Neuronal stem cell (in vitro differentiated cells): ENCODE measurements at regions not wholly inside any gene's neighbourhood (a gene's known extent, or its start where the extent isn't known, plus 50 kb on each side); places are given as distances from the start of the nearest gene placed in this dataset.

Experiments used
- DNase-seq: peaks from one replicate; pipeline ENCODE4 v3.0.0-alpha.2; 2013; ENCODE audit warnings: low spot score
- H2AFZ ChIP-seq: one replicate; pipeline ENCODE4 v1.6.1; 2013; ENCODE audit warnings: mild to moderate bottlenecking, low read length, inconsistent platforms
- H2AK5ac ChIP-seq: 2 replicates; pipeline ENCODE4 v1.6.1; 2013; ENCODE audit warnings: low read depth, mild to moderate bottlenecking, inconsistent platforms, low read length, moderate library complexity, mixed read lengths
- H2BK120ac ChIP-seq: 2 replicates; pipeline ENCODE4 v1.6.1; 2013; ENCODE audit warnings: low read depth, mild to moderate bottlenecking, inconsistent platforms, low read length, moderate library complexity, mixed read lengths
- H2BK12ac ChIP-seq: one replicate; pipeline ENCODE4 v1.6.1; 2013; ENCODE audit warnings: low read length, inconsistent platforms
- H2BK15ac ChIP-seq: 2 replicates; pipeline ENCODE4 v1.6.1; 2013; ENCODE audit warnings: mild to moderate bottlenecking, low read length, inconsistent platforms, mixed read lengths
- H2BK5ac ChIP-seq: one replicate; pipeline ENCODE4 v1.6.1; 2013; ENCODE audit warnings: inconsistent platforms, mild to moderate bottlenecking, low read length, moderate library complexity
- H3K14ac ChIP-seq: one replicate; pipeline ENCODE4 v1.6.1; 2013; ENCODE audit warnings: low read length, inconsistent platforms
- H3K18ac ChIP-seq: 2 replicates; pipeline ENCODE4 v1.6.1; 2013; ENCODE audit warnings: low read length, inconsistent platforms
- H3K23ac ChIP-seq: 2 replicates; pipeline ENCODE4 v1.6.1; 2013; ENCODE audit warnings: low read depth, mild to moderate bottlenecking, mixed read lengths, low read length, inconsistent platforms; ENCODE audit not compliant: poor library complexity
- H3K27ac ChIP-seq: replicated peaks from 3 replicates; pipeline ENCODE4 v1.5.1; 2013; ENCODE audit warnings: low read length, inconsistent platforms
- H3K27me3 ChIP-seq, 3 experiments: 2 replicates each; pipeline ENCODE4 v1.6.1; 2013; ENCODE audit warnings: low read length in 3 of 3, mild to moderate bottlenecking in 2 of 3, inconsistent platforms in 1 of 3, low read depth in 1 of 3, mixed read lengths in 1 of 3, moderate library complexity in 1 of 3; ENCODE audit not compliant: control insufficient read depth in 3 of 3, insufficient read depth in 3 of 3
- H3K36me3 ChIP-seq, 2 donors: replicated peaks in 1 of 2; 2 replicates each; pipeline ENCODE4 v1.6.1; 2013; ENCODE audit warnings: low read length in 2 of 2; ENCODE audit not compliant: control insufficient read depth in 2 of 2, insufficient read depth in 2 of 2
- H3K4ac ChIP-seq: 2 replicates; pipeline ENCODE4 v1.6.1; 2013; ENCODE audit warnings: inconsistent platforms, mild to moderate bottlenecking, low read length, moderate library complexity
- H3K4me1 ChIP-seq, 2 donors: 1 replicate in 1 of 2; 2 replicates in 1 of 2; pipeline ENCODE4 v1.6.1; 2013; ENCODE audit warnings: low read length in 2 of 2, low read depth in 1 of 2; ENCODE audit not compliant: control insufficient read depth in 2 of 2, insufficient read depth in 1 of 2
- H3K4me2 ChIP-seq: one replicate; pipeline ENCODE4 v1.6.1; 2013; ENCODE audit warnings: mild to moderate bottlenecking, low read length, inconsistent platforms; ENCODE audit not compliant: insufficient read depth, poor library complexity, severe bottlenecking
- H3K4me3 ChIP-seq, 2 donors: 2 replicates each; pipeline ENCODE4 v1.5.1; 2013; ENCODE audit warnings: low read length in 2 of 2, mild to moderate bottlenecking in 2 of 2, inconsistent platforms in 1 of 2, moderate library complexity in 1 of 2
- H3K79me1 ChIP-seq: one replicate; pipeline ENCODE4 v1.6.1; 2013; ENCODE audit warnings: low read depth, mild to moderate bottlenecking, inconsistent platforms, low read length, moderate library complexity
- H3K9ac ChIP-seq: one replicate; pipeline ENCODE4 v1.6.1; 2013; ENCODE audit warnings: mild to moderate bottlenecking, low read depth, low read length, inconsistent platforms; ENCODE audit not compliant: poor library complexity
- H3K9me3 ChIP-seq, 2 donors: replicated peaks in 1 of 2; 2 replicates each; pipeline versions ENCODE3 to v1.6.1; 2013; ENCODE audit warnings: low read length in 2 of 2, mild to moderate bottlenecking in 2 of 2, inconsistent platforms in 1 of 2, low read depth in 1 of 2, mixed read lengths in 1 of 2, moderate library complexity in 1 of 2; ENCODE audit not compliant: control insufficient read depth in 2 of 2, insufficient read depth in 1 of 2
- H4K8ac ChIP-seq: one replicate; pipeline ENCODE4 v1.6.1; 2013; ENCODE audit warnings: low read depth, mild to moderate bottlenecking, inconsistent platforms, low read length, moderate library complexity
- H4K91ac ChIP-seq: one replicate; pipeline ENCODE4 v1.6.1; 2013; ENCODE audit warnings: low read length, low read depth, mild to moderate bottlenecking, inconsistent platforms; ENCODE audit not compliant: poor library complexity
- WGBS, 2 donors: extraction: QIAGEN DNeasy Blood & Tissue Kit; methylation state at CpG; one replicate each; pipeline ENCODE4 v1.1.7; 2013; ENCODE audit warnings: missing lambda C conversion rate in 2 of 2, mixed read lengths in 1 of 2; ENCODE audit not compliant: insufficient read length in 2 of 2, insufficient replicate concordance in 1 of 2; ENCODE audit errors: extremely low coverage in 2 of 2; 5-methylcytosine and 5-hydroxymethylcytosine counted together

DNA sequence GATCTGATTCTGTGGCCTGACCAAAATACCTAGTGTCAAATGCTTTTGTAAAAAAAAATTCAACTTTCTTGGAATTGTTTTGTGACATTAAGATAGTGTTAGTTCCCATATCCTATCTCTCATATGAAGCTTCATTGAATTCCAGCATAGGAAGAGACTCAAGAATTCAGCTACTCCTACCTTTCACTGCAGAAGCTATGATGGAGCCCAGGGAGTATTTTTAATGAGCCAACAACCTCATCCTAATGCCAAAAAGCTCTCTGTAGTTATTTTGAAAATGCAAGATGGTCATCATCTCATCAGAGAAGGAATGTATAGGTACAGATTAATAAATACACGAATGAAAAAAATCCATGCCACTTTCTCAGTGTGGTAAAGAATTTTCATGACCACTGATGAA, 431.2 kb upstream of the SGCG start:
- WGBS, 2 donors: no CpG with 5 or more reads among the region's 1 CpG
- Histone ChIP-seq H3K27ac (no peak overlapping the region), H2BK12ac (no peak overlapping the region)

GRCh38 chr13:22757530-22758120, 423.2 kb upstream of the SGCG start:
- DNase-seq: no peak
- Histone ChIP-seq H3K4ac (no peak overlapping the region), H3K79me1 (no peaks in the 10 kb centered on the region), H3K18ac (no peak overlapping the region), H4K8ac (no peak overlapping the region), H2BK15ac (no peak overlapping the region), H3K4me3 (no peak overlapping the region), H4K91ac (no peak overlapping the region), H3K27me3 (no peaks in the 10 kb centered on the region), H3K14ac (no peak overlapping the region), H3K4me1 (no peaks in the 10 kb centered on the region), H3K9ac (no peak overlapping the region), H2AK5ac (no peak overlapping the region), H3K9me3 (peaks cover 0 to 2% of the 10 kb centered on the region in 2 donors), H3K4me2 (no peak overlapping the region), H2BK5ac (no peak overlapping the region), H2AFZ (no peak overlapping the region), H2BK120ac (no peak overlapping the region), H3K36me3 (no peaks in the 10 kb centered on the region), H3K23ac (no peak overlapping the region), H2BK12ac (no peak overlapping the region), H3K27ac (no peak overlapping the region)
- no CpG with 5 or more reads among the region's 3 CpGs for WGBS, 2 donors

More for the DNA sequence above, 431.2 kb upstream of the SGCG start:
- Histone ChIP-seq H3K23ac (no peak overlapping the region), H3K4me1 (no peaks in the 10 kb centered on the region), H4K8ac (no peak overlapping the region), H3K9ac (no peak overlapping the region), H3K4ac (no peak overlapping the region), H2AFZ (no peak overlapping the region), H3K14ac (no peak overlapping the region), H3K27me3 (no peaks in the 10 kb centered on the region), H2BK5ac (no peak overlapping the region), H3K4me2 (no peak overlapping the region), H4K91ac (no peak overlapping the region), H3K9me3 (peaks cover 0 to 2% of the 10 kb centered on the region in 2 donors), H3K36me3 (no peaks in the 10 kb centered on the region), H2AK5ac (no peak overlapping the region), H3K79me1 (no peaks in the 10 kb centered on the region), H2BK15ac (no peak overlapping the region), H2BK120ac (no peak overlapping the region), H3K4me3 (no peak overlapping the region), H3K18ac (no peak overlapping the region)
- no peak for DNase-seq

GRCh38 chr13:22758245-22758644, 422.5 kb upstream of the SGCG start:
- Histone ChIP-seq H4K8ac (no peak overlapping the region), H2BK15ac (no peak overlapping the region), H2AFZ (no peak overlapping the region), H3K79me1 (no peaks in the 10 kb centered on the region), H2AK5ac (no peak overlapping the region), H3K4me2 (no peak overlapping the region), H3K23ac (no peak overlapping the region), H3K4ac (no peak overlapping the region), H2BK120ac (no peak overlapping the region), H2BK5ac (no peak overlapping the region), H3K27me3 (no peaks in the 10 kb centered on the region), H4K91ac (no peak overlapping the region), H3K18ac (no peak overlapping the region), H3K36me3 (no peaks in the 10 kb centered on the region), H3K4me3 (no peak overlapping the region), H2BK12ac (no peak overlapping the region), H3K14ac (no peak overlapping the region), H3K27ac (no peak overlapping the region), H3K9me3 (peaks cover 0 to 2% of the 10 kb centered on the region in 2 donors), H3K9ac (no peak overlapping the region), H3K4me1 (no peaks in the 10 kb centered on the region)
- no CpG with 5 or more reads among the region's 4 CpGs for WGBS, 2 donors
- no peak for DNase-seq

DNA sequence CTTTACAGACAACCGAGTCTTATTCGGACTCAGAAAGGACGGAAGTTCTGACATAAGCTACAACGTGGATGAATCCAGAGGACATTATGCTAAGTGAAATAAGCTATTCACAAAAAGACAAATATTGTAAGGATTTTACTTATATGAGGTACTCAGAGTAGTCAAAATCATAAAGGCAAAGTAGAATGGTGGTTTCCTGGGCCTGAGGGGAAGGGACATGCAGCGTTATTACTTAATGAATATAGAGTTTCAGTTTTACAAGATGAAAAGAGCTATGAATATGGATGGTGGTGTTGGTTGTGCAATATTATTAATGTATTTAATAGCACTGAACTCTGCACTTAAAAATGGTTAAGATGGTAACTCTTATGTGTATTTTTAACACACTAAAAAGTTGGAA, 419.1 kb upstream of the SGCG start:
- Histone ChIP-seq H3K27me3 (no peaks in the 10 kb centered on the region), H2BK12ac (no peak overlapping the region), H4K91ac (no peak overlapping the region), H3K18ac (no peak overlapping the region), H2AFZ (no peak overlapping the region), H3K27ac (no peak overlapping the region), H3K9me3 (no peaks in the 10 kb centered on the region), H3K4me3 (no peak overlapping the region), H2BK120ac (no peak overlapping the region), H3K79me1 (no peaks in the 10 kb centered on the region), H3K4ac (no peak overlapping the region), H2BK15ac (no peak overlapping the region), H3K23ac (no peak overlapping the region), H3K4me1 (no peaks in the 10 kb centered on the region), H3K4me2 (no peak overlapping the region), H2AK5ac (no peak overlapping the region), H3K9ac (no peak overlapping the region), H2BK5ac (no peak overlapping the region), H4K8ac (no peak overlapping the region), H3K14ac (no peak overlapping the region), H3K36me3 (no peaks in the 10 kb centered on the region)
- no CpG with 5 or more reads among the region's 5 CpGs for WGBS, 2 donors
- DNase-seq: no peak
